Heart left ventricle (tissue), 13 donors: ENCODE measurements at regions not wholly inside any gene's neighbourhood (a gene's known extent, or its start where the extent isn't known, plus 50 kb on each side); places are given as distances from the start of the nearest gene placed in this dataset.

Experiments used
- POLR2A ChIP-seq, 2 donors: fragments of 450-650 bp; IDR thresholded peaks; one replicate each; pipeline ENCODE4 v1.6.1; 2017; ENCODE audit warnings: antibody characterized with exemption in 2 of 2, mild to moderate bottlenecking in 2 of 2, moderate library complexity in 2 of 2
- TF ChIP-seq, protein P1 (sequence below), 12 donors: fragments of 200-600 bp; sonication (generic) in 4 of 12; IDR thresholded peaks; one replicate each; pipeline versions ENCODE4 v1.5.0 to v1.8.0; 2018 to 2022; ENCODE audit warnings: antibody characterized with exemption in 12 of 12, mild to moderate bottlenecking in 5 of 12
- donor health status: ischemic (EF 13 %, LVEDD 7.1; RV severe dilation, severe dysfunction).
- donor health status: DM: no; HTN: yes; CAD: no.
- donor health status: DM: no; HTN: no; CAD: no.
- donor health status: ischemic (EF 25% LVEDD 6.9; RV normal size, moderate dysfunction).
- donor health status: ischemic (EF 25% LVEDD 5.7; RV mildly dilated, moderate dysfunction).
- donor health status: ischemic (EF 35%, LVEDD 5.7; RV mildly dilated, moderate dysfunction).
- donor health status: nonischemic (EF 11% LVEDD 7.7; RV severe dilation, severe dysfunction).
- donor health status: DM: yes; HTN: yes; CAD: no.
- donor health status: PGD.
- donor health status: ischemic (EF 29% LVEDD 5.4; RV normal size, mild dysfunction).
- donor health status: nonischemic (EF 23%, LVEDD 6.1; RV moderate dilation, normal function).

DNA sequence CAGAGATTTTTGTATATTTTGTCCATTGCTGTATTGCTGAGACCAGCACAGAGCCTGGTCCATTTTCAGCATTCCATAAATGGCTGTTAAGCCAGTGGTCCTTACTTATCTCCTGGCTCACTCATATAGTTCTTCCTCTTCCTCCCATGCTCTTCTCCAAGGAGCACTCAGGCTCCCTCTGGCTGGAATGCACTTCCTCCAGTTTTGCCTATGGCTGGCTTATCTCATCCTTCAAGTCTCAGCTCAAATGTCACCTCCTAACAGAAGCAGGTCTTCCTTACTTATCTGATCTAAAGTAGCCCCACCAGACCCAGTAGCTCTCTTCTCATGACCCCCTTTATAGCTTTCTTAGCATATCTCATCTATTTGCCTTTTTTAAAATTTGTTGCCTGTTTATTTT is 146.9 kb downstream of the SLC30A10 start:
- TF ChIP-seq, protein P1, sequence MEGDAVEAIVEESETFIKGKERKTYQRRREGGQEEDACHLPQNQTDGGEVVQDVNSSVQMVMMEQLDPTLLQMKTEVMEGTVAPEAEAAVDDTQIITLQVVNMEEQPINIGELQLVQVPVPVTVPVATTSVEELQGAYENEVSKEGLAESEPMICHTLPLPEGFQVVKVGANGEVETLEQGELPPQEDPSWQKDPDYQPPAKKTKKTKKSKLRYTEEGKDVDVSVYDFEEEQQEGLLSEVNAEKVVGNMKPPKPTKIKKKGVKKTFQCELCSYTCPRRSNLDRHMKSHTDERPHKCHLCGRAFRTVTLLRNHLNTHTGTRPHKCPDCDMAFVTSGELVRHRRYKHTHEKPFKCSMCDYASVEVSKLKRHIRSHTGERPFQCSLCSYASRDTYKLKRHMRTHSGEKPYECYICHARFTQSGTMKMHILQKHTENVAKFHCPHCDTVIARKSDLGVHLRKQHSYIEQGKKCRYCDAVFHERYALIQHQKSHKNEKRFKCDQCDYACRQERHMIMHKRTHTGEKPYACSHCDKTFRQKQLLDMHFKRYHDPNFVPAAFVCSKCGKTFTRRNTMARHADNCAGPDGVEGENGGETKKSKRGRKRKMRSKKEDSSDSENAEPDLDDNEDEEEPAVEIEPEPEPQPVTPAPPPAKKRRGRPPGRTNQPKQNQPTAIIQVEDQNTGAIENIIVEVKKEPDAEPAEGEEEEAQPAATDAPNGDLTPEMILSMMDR (IDR thresholded peaks at IDR 0.05): no peak
- TF ChIP-seq POLR2A (IDR thresholded peaks at IDR 0.05): no peak
